ENCODE measurements at regions not wholly inside any gene's neighbourhood (a gene's known extent, or its start where the extent isn't known, plus 50 kb on each side); places are given as distances from the start of the nearest gene placed in this dataset.
"Not testable (repeated sequence)": the region's sequence is repeated elsewhere in the genome, so short reads cannot be mapped to it uniquely, and the experiment has no call there.

- no peak for DNase-seq
Observed at GRCh38 chr3:82741346-82741745, 979.9 kb upstream of the GBE1 start.

GRCh38 chr3:82739390-82739789, 977.9 kb upstream of the GBE1 start:
- no peak for DNase-seq

- DNase-seq, result no peak
Observed at GRCh38 chr3:82736696-82737277, 975.3 kb upstream of the GBE1 start.

GRCh38 chr3:82715091-82715856, 953.8 kb upstream of the GBE1 start:
- no peak for DNase-seq

- no peak for DNase-seq
Observed at GRCh38 chr3:82707035-82707434, 945.6 kb upstream of the GBE1 start.

- no peak for DNase-seq
Observed at GRCh38 chr3:82685761-82686160, 924.3 kb upstream of the GBE1 start.

- no peak for DNase-seq
Observed at GRCh38 chr3:82676356-82677026, 915.0 kb upstream of the GBE1 start.

- DNase-seq, result no peak
Observed at GRCh38 chr3:82672966-82673365, 911.5 kb upstream of the GBE1 start.

- DNase-seq, result no peak
Observed at GRCh38 chr3:82671466-82671865, 910.0 kb upstream of the GBE1 start.

- no peak for DNase-seq
Observed at GRCh38 chr3:82654708-82655107, 893.3 kb upstream of the GBE1 start.

- DNase-seq, result no peak
Observed at GRCh38 chr3:82643948-82644347, 882.5 kb upstream of the GBE1 start.

- DNase-seq, result no peak
Observed at GRCh38 chr3:82641701-82642100, 880.3 kb upstream of the GBE1 start.

- no peak for DNase-seq
Observed at GRCh38 chr3:82640254-82640653, 878.8 kb upstream of the GBE1 start.

GRCh38 chr3:82637574-82637973, 876.1 kb upstream of the GBE1 start:
- no peak for DNase-seq

GRCh38 chr3:82636177-82636576, 874.7 kb upstream of the GBE1 start:
- DNase-seq, result no peak

GRCh38 chr3:82633319-82633718, 871.9 kb upstream of the GBE1 start:
- DNase-seq, result no peak

GRCh38 chr3:82629937-82630336, 868.5 kb upstream of the GBE1 start:
- no peak for DNase-seq

GRCh38 chr3:82628385-82629014, 867.1 kb upstream of the GBE1 start:
- DNase-seq, result no peak

GRCh38 chr3:82627733-82628132, 866.3 kb upstream of the GBE1 start:
- no peak for DNase-seq

- not testable (repeated sequence) for DNase-seq
Observed at GRCh38 chr3:82620744-82621143, 859.3 kb upstream of the GBE1 start.

- DNase-seq, result no peak
Observed at GRCh38 chr3:82618594-82618993, 857.1 kb upstream of the GBE1 start.

GRCh38 chr3:82610236-82610635, 848.8 kb upstream of the GBE1 start:
- DNase-seq, result no peak

GRCh38 chr3:82607391-82607790, 845.9 kb upstream of the GBE1 start:
- DNase-seq, result no peak

GRCh38 chr3:82596805-82597204, 835.4 kb upstream of the GBE1 start:
- no peak for DNase-seq

Measured in activated naive CD4-positive, alpha-beta T cell treated with anti-CD3 and anti-CD28 coated beads, Interleukin-2, amount 50 U/mL, for 16 hours (primary cell).